ENCODE measurements at regions not wholly inside any gene's neighbourhood (a gene's known extent, or its start where the extent isn't known, plus 50 kb on each side); places are given as distances from the start of the nearest gene placed in this dataset.

DNA sequence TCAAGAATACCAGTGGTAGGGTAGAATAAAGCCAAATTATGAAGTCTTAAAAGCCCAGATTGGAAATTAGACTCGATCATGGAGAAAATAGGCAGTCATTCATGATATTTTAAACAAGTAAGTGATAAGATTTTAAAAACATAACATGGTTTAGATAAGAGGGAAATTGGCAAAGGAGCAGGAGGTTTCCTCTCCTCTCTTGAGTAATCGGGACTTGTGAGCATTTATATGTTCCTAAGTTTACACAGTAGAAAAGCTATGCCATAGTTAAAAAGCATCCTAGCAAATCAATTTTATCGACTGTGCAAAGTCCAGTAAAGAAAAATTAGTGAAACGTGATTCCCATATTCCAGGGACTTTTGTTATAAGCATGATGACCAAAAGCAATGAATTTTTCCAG lies 313.2 kb downstream of the AHR start:
- DNase-seq (ENCODE audit: low spot score), result no peak

DNA sequence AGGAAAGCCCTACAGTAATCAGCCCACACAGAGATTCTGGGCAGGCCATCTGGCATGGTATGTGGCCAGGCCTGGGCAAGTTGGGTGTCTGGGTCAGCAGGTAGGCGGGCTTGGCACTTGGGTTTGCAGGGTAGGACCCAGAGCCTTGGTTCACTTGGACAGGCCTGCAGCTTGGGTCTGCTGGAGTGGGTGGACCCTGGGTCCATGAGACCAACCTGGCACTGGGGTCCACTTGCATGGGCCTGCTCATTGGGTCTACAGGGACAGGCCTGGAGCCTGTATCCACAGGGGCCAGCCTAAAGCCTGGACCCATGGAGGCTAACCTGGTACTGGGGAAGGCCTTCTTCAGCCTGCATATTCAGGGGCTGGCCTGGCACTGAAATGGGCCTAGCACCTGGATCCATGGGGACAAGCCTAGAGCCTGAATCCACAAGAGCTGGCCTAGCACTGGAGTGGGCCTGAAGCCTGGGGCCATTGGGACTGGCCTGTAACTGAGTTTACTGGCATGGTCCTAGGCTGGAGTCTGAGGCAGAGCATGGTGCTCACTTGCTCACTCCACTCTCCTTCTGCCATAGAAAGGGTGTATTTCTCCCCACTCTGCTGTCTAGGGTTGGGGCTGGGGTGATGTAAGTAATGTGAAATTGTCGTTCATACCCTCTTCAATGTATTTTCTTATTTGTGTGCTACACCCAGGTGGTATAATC lies 315.0 kb downstream of the AHR start:
- no peak for DNase-seq (ENCODE audit: low spot score)

DNA sequence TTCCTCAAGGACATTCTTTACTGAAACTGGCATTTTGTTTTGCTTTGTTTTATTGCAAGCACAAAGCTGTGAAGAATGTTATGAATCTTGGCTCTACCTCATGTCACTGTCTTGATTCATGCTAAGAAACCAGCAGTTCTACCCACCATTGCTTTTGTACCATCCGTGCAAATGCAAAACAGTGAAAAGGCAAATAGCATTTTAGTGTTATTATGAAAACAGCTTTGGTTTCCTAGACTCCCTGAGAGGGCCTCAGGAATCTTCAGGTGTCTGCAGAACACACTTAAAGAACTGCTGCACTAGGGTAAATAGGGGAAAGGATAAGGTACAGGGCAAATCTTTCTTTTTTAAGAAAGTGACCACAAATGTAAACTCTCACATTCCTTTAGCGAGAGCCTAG lies 318.9 kb downstream of the AHR start:
- no peak for DNase-seq (ENCODE audit: low spot score)

DNA sequence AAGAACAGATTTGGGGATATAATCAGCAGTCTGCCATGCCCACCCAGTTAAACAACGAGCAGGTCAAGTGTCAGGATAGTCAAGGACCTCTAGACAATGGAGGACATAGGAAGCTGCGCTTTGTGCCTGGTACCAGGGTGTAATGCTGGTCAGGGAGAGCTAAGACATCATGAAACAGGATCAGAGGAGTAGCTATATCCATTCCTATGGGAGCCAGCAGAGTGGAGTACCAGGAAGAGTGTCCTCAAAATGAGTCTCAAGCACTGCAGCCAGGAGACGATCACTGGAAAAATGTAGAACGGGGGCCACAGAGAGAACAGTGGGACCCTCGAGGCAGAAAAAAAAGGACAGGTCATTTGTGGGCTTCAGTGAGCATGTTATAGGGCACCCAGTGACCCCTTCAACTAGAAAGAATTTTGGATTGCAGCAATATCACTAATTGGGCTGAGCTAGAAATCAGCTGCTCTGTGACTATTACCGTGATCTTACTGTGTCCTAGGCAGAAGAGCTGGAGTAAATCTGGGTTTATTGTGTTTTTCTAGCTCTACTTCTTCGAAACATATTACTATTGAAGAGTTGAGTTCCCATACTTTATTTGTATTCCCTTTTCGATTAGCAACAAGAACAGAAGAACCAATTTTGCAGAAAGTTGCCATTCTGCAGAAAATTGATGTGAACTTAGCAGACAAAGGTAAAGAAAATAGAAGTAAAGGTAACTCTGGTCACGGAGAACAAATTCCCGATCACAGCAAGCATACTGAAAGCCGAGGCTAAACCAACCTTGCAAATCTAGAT lies 319.6 kb downstream of the AHR start:
- no peak for DNase-seq (ENCODE audit: low spot score)

DNA sequence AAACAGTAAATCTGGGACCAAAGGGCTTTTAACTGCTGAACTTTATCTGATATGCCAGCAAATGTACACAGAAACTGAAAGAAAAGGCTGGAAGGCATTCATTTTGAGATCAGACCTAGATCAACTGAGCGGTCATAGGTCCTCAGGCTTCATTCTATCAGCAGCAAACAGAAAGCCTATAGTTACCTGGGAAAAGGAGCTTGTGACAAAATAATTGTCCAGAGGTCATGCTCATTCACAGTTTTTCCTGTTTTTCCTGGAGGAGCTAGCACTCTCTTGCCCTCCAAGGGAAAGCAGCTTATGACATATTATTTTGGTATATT lies 320.2 kb downstream of the AHR start:
- DNase-seq (ENCODE audit: low spot score), result no peak

DNA sequence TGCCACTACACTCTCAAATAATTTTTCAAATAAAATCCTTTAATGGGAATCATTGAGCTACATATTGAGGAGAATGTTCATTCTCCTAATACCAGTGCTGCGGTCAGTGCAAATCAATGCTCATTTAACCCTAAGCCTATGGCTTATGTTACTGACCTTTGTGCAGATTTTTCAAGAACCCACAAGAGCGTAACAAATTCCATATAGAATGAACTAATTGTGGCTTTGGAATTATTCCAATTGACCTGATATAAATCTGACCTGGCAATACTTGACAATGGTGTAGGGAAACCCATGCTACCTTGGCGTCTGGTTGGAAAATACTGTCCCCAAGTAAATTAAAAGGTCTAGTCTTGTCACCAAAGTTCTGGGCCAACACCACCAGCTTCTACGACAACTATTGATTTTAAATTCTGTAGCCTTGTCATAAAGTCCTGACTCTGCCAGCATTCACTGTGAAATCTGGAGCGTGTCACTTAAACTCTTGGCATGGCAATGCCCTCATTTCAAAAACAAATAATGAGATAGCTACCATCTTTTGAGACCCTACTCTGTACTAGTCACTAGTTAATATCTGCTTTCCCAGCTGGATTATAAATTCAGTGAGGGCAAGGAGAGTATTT lies 320.9 kb downstream of the AHR start:
- no peak for DNase-seq (ENCODE audit: low spot score)

DNA sequence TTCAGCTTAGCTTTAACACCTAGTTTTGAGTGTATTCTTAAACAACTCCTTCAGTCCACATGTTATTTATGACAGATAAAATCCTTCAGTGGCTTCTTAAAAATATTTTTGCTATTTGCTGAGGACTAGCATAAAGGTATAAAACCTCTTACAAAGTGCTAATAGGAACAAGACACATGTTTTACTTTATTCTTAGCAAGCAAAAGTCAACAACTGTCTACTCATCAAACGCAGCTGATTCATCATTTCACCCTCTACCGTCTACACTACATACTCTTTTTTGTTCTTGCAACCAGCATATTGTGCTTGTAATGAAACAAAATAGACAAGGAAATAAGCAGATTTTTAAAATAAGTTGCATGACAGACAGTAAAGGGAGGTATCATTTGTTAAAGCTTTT lies 319.7 kb downstream of the SNX13 start:
- no peak for DNase-seq (ENCODE audit: low spot score)

DNA sequence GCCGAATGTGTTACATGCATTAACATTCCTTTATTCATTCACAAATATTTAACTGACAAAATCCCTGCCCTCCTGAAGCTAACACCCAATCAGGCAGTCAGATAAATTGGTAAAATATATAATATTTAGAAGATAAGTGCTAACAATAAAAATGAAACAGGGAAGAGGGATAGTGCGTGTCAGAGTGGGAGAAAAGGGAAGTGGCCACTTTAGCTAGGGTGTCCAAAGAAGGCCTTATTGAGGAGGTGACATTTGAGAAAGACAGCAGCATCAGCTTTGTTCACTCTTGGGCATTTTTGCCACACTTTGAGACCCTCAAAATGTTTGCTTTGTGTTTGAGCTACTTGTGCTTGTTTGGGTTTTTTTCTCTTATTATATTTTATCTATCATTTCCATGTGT lies 317.8 kb downstream of the SNX13 start:
- no peak for DNase-seq (ENCODE audit: low spot score)

DNA sequence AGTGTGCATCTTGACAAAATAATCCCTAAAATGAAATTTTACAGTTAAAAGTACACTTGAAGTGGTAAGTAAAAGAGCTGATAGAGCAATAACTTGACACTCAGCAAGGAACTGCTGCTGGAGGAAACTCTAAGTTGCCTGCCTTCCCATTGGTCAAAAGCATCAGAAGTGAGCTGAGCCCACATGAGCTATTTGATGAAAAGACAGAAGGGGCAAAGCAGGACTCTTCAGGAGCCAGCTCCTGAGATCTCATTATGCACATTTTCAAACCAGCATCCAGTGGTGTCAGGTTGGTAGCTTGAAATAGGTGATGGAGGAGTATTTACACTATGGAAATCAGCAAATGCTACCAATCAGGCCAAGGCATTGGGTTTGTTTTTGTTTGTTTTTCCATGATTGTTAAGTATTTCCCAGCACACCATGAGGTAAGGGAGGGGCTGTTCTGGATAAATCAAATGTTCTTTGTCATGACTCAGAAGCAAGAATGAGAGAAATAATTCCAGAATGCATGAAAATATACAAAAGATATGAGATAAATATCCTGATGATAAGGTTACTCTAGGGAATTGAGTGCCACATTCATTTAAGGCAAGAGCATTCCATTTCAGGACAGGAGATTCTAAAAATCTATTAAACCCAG lies 316.6 kb downstream of the SNX13 start:
- DNase-seq (ENCODE audit: low spot score), result no peak

DNA sequence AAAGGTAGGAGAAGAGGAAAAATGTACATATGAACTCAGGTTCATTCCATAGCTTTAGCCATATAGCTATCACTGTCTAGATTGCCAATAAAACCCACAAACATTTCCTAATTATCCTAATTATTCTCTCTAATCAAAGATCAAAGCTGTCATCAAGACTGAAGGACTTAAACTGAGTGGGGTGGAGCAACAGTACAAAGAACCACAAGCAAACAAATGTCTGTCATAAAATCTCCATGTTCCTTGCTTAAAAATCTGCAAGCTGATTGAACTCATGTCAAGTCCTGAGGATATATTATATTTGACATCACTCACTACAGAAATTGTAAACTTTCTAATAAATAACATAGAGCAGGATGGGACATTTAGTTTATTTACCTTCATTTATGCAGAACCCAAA lies 315.9 kb downstream of the SNX13 start:
- no peak for DNase-seq (ENCODE audit: low spot score)

DNA sequence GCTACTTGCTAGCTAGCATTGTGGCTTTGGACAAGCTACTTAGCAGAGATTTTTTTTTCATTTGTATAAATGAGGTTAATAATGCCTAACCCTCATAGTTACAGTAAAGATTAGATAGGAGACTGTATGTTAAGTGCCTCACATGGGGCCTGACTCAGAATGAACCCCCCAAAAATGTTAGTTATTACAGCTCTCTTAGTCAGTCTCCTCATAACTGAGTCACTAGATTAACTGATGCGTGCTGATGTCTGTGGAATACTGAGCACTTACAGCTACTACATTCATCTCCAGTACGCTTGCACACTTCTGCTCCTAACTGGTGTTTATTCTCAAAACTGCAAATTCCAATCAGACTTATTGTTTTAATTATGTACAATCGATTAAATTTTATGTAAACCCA lies 315.3 kb downstream of the SNX13 start:
- DNase-seq (ENCODE audit: low spot score), result no peak

DNA sequence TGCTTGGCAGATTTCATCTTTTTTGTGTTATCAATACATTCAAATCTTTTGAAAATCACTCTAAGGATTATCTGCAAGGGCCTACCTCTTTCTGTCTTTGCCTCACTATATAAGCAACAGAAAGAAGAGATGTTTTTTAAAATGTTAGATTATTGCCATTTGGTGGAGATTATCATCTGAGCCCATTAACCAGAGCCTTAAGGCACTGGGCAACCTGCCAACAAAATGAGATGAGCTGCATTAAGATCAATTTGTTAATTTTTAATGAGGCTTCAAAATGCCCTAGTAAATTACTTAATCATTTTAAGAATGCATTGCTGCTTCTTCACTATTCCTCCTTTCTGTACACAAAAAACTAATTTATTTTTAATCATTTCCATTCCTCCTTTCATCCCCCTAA lies 314.1 kb downstream of the SNX13 start:
- DNase-seq (ENCODE audit: low spot score), result no peak

DNA sequence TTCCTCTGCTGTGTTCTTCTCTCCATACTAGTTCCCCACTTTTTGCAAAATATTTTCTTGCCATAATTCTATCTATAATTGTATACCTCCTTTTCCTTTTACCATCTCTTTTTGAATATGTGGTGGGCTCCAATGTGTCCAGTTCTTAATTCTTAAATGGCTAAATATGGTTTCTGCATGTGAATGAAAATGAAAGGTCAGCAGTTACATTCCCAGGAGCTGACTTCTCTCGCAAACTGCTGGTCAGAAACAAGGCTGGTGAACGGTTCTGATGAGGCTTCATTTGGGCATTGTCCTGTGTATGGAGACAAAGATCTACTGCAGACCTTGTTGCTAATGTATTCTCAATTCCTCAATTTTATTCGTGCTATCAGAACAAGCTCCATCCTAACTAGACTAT lies 309.2 kb downstream of the SNX13 start:
- DNase-seq (ENCODE audit: low spot score), result no peak

DNA sequence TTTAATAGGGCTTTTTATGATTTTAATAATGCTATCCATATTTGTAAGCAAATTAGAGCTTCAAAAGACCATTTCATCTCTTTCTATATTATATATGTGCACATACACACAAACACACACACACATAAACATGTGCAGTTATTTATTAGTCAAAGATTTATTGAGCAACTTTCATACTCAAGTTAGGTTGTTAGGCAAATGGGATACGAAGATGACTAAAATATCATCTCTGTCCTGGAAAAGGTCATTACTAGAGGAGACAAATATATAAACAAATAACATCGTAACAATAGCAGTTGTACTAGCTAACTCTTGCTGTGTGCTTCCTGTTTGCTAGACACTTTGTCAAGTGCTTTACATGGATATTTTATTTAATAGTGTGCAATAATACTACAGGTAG lies 307.9 kb downstream of the SNX13 start:
- no peak for DNase-seq (ENCODE audit: low spot score)

DNA sequence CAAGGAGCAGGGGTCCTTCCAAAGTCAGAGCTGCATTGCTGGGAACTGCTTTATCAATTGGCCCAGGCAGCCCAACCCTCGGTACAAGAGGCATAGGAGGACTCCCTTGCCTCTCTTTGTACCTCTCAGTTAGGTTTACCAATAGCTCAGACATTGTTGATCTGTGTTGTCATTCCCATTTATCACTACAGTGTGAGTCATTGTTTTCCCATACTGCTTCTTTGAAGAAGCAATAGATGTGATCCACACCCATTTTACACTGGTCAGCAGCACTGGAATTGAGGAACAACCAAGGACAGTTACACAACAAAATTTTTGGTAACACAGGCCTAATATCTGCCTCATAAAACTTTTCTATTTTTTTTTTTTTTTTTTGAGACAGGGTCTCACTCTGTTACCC lies 307.2 kb downstream of the SNX13 start:
- DNase-seq (ENCODE audit: low spot score), result no peak

DNA sequence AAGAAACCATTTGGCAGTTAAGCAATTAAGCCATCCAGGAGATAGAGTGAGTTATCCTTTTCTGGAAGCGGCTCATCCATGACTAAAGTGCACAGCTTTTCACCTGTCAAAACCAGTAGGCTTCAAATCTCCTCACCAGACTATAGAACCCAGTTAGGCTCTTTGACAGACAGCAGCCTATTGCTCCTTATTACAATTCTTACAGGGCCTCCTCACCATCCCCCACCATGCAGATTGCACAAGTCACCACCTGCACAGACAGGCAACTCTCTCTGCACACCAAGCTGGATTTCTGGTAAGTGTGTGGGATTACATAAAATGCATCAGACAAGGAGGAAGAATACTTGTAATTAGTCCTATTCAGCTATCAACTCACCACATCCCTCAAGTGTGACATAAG lies 301.6 kb downstream of the SNX13 start:
- no peak for DNase-seq (ENCODE audit: low spot score)

DNA sequence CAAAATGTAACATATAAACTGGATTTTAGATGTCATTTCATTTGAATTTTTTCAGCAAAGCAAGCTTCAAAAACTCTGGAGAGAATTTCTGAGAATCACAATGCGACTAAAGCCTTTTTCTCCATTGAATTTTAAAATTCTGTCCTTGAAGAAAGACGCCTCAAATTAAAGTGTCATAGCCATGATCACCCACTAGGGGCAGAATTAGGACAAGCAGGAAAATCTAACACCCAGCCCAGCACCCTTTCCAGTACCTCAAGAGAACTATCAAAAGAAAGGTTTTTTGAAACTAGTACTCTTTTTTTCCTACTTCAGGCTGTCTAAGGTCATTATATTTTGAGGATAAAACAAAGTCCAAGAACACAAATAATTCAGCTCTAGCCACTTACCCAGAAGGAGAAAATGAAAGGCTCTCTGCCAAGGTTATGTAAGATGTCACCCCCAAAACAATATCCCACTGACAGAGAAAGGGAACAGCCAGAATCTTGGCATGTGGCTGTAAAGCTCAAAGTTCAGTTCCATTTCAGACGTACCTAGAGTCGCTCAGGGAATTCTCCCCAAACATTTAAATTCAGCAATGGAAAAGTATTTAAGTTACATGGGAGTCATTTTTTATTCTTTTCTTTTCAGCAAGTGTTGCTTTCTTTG lies 299.4 kb downstream of the SNX13 start:
- DNase-seq (ENCODE audit: low spot score), result peak; percentile 45

DNA sequence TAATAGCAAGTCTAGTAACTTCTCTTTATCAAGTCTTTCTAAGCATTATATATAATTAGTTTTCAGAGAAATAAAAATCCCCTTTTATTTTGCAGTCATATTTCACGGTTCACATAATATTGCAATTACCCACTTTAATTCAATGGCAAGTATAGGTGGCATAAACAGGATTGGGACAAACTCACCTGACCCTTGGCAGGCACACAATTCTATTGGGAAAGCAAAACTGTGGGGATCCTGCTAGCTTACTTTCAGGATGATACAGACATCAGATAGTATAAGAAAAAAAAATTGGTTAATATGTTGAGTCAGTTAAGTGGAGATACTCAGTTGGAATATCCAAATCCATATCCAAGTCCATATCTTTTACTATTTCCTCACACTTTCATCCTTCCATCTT lies 294.8 kb downstream of the SNX13 start:
- no peak for DNase-seq (ENCODE audit: low spot score)

DNA sequence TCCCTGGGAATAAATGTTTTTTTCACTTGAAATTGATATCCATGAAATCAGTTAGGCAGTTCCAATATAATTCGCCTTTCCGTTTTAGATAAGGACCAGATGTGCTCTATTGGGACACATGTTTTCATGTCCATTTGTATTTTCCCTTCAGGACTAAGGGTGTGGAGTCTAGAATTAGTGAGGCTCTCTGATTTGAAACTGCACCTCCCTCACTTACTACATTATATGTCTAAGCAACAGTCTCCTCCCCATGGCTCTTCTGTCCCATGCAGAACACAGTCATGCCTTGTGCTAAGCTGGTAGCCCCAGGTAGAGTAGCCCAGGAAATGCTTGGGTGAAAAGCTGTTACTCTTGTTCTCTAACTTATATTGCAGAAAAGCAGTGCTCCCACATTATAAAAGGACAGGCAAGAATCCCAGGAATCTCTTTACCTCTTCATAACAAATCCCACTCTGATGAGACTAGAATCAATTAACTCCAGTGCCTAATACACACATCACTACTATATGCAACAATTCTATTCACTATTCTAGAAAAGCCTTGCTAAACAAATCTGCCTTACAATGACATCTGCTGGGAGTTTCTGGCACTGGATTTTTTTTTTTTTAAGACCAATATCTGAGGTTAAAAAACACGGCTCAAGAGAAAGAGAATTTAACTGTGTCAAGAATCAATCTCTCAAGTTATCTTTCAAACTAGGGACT lies 293.9 kb downstream of the SNX13 start:
- DNase-seq (ENCODE audit: low spot score), result no peak

DNA sequence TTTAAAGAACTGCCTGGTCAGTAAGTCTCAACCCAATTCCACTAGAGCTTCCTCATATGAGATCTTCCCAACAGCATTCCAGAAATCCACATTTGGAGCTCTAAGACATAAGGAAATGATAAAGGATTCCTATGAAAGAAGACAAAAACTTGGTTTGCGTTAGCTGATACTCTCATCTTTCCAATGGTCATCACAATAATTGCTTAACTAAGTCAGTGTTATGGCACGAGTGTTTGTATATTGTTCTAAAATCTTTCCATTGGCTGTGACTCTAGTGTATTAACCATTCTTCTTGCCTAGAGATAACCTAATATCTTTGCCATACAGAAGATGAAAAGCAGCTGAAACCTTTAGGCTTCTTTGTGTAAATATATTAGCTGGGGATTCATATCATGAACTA lies 289.0 kb downstream of the SNX13 start:
- no peak for DNase-seq (ENCODE audit: low spot score)

DNA sequence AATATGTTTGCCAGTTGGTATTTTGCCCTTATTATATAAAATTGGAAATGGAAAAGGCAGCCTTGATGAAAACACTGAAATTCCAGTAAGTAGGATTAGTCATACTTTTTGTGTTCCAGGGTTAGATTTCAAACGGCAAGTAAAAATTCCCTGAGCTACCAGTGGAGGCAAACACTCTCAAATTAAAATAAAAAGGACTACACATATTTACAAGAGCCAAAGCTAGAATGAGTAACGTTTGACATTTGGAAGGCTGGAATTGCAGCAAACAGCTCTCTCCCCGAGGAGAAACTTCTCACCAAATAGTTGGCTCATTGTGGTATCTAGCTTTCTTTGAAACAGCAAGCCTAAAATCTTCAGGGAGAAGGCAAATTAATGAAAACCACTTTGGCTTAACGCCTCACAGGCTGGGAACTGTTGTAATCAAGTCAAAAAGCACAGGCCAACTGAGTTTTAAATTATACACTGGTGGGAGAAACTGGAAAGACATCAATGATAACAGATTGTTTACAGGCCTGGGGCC lies 288.4 kb downstream of the SNX13 start:
- no peak for DNase-seq (ENCODE audit: low spot score)

DNA sequence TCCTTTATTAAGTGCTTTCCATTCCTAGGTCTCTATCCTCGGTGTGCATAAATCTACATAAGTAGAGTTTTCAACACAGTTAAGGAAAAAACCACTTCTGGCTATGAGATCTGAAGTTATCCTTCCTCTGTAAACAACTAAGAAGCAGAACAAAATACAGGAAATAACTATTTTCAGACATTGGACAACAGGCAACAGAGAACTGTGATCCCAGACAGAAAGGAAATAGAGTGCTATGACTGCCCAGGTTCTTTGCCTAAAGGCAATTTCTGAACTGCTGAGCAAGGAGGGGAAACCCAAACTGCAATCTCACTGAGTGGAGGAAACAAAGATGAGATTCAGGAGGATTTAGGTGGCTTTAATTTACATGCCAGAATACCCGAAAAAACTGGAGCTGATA lies 285.4 kb downstream of the SNX13 start:
- DNase-seq (ENCODE audit: low spot score), result no peak
